Sigmoid colon (tissue), 6 donors: ENCODE measurements at regions not wholly inside any gene's neighbourhood (a gene's known extent, or its start where the extent isn't known, plus 50 kb on each side); places are given as distances from the start of the nearest gene placed in this dataset.

Experiments
- DNase-seq: peaks from one replicate; pipeline ENCODE4 v3.0.0-alpha.2; 2019
- H3K27ac ChIP-seq, 4 donors: fragments of 200-600 bp; sonication (generic); one replicate each; pipeline ENCODE4 v1.5.1; 2016 to 2019; ENCODE audit warnings: mild to moderate bottlenecking in 1 of 4
- H3K27me3 ChIP-seq, 3 donors: fragments of 200-600 bp; sonication (generic); one replicate each; pipeline ENCODE4 v1.5.1; 2019; ENCODE audit warnings: mild to moderate bottlenecking in 1 of 3
- H3K36me3 ChIP-seq, 4 donors: fragments of 200-600 bp; sonication (generic); one replicate each; pipeline ENCODE4 v1.5.1; 2016 to 2019
- H3K4me1 ChIP-seq, 4 donors: fragments of 200-600 bp; sonication (generic); one replicate each; pipeline ENCODE4 v1.5.1; 2017 to 2019
- H3K4me3 ChIP-seq, 4 donors: fragments of 200-600 bp; sonication (generic); one replicate each; pipeline ENCODE4 v1.5.1; 2017 to 2019; ENCODE audit warnings: mild to moderate bottlenecking in 2 of 4, moderate library complexity in 1 of 4
- H3K9me3 ChIP-seq, 4 donors: fragments of 200-600 bp in 3 of 4; sonication (generic) in 3 of 4; one replicate each; pipeline versions ENCODE4 v1.5.1 to v1.6.1; 2013 to 2019
- CTCF ChIP-seq, 4 experiments: fragments of 450-650 bp in 3 of 4; fragments of 200-600 bp in 1 of 4; IDR thresholded peaks; one replicate each; pipeline ENCODE4 v1.5.1; 2016 to 2019; ENCODE audit warnings: antibody characterized with exemption in 4 of 4, mild to moderate bottlenecking in 3 of 4, moderate library complexity in 2 of 4
- EP300 ChIP-seq, 4 donors: sonication (generic); formaldehyde crosslinking; IDR thresholded peaks; one replicate each; pipeline ENCODE4 v1.6.1; 2017; ENCODE audit warnings: antibody characterized with exemption in 4 of 4
- POLR2A ChIP-seq, 2 donors: fragments of 450-650 bp; IDR thresholded peaks; one replicate each; pipeline ENCODE4 v1.6.1; 2016; ENCODE audit warnings: antibody characterized with exemption in 2 of 2, mild to moderate bottlenecking in 2 of 2, moderate library complexity in 2 of 2
- POLR2AphosphoS5 ChIP-seq, 4 donors: sonication (generic); formaldehyde crosslinking; IDR thresholded peaks; one replicate each; pipeline ENCODE4 v1.6.1; 2017; ENCODE audit warnings: antibody characterized with exemption in 4 of 4
- WGBS, 2 donors: extraction: QIAGEN DNeasy Blood & Tissue Kit; methylation state at CpG; one replicate each; pipeline ENCODE4 v1.1.7; 2013; 5-methylcytosine and 5-hydroxymethylcytosine counted together
- intact Hi-C: fragments of 100-400 bp; cut with DNase I; formaldehyde crosslinking; loops from one replicate; pipeline ENCODE4 v1.15.1; 2023
- donor health status: healthy with polysubstance abuse.
- donor health status: healthy.

GRCh38 chr10:131841661-131842139 lies 59.1 kb upstream of the PPP2R2D start:
- Histone ChIP-seq H3K9me3 (no peaks in the 10 kb centered on the region), H3K27ac (no peak overlapping the region), H3K4me3 (no peak overlapping the region), H3K36me3 (no peaks in the 10 kb centered on the region), H3K4me1 (no peaks in the 10 kb centered on the region), H3K27me3 (no peaks in the 10 kb centered on the region)
- DNase-seq = peak; percentile 54
- intact Hi-C loops = no loop called here
- WGBS, 2 donors = 75 to 84% methylated on average over 19 of the region's 19 CpGs
- TF ChIP-seq EP300 (IDR thresholded peaks at IDR 0.05) (no peak), POLR2A (IDR thresholded peaks at IDR 0.05) (no peak), POLR2AphosphoS5 (IDR thresholded peaks at IDR 0.05) (no peak), CTCF (IDR thresholded peaks at IDR 0.05) (no peak)

GRCh38 chr10:131842351-131843088 lies 58.3 kb upstream of the PPP2R2D start:
- Histone ChIP-seq H3K4me1 (no peaks in the 10 kb centered on the region), H3K9me3 (no peaks in the 10 kb centered on the region), H3K27ac (no peak overlapping the region), H3K36me3 (no peaks in the 10 kb centered on the region), H3K27me3 (no peaks in the 10 kb centered on the region), H3K4me3 (no peak overlapping the region)
- peak; percentile 37 for DNase-seq
- intact Hi-C loops = no loop called here
- TF ChIP-seq POLR2A (IDR thresholded peaks at IDR 0.05) (no peak), POLR2AphosphoS5 (IDR thresholded peaks at IDR 0.05) (no peak), CTCF (IDR thresholded peaks at IDR 0.05) (no peak), EP300 (IDR thresholded peaks at IDR 0.05) (no peak)
- WGBS, 2 donors = 56 to 85% methylated on average over 14 of the region's 14 CpGs

- no peak overlapping the region for H3K27ac ChIP-seq
- no peaks in the 10 kb centered on the region for H3K27me3 ChIP-seq
- intact Hi-C loops = no loop called here
- H3K9me3 ChIP-seq = no peaks in the 10 kb centered on the region
- H3K4me1 ChIP-seq = no peaks in the 10 kb centered on the region
- WGBS, 2 donors = 88 to 93% methylated on average over 8 of the region's 8 CpGs
- no peaks in the 10 kb centered on the region for H3K36me3 ChIP-seq
- no peak for TF ChIP-seq POLR2AphosphoS5 (IDR thresholded peaks at IDR 0.05)
- TF ChIP-seq EP300 (IDR thresholded peaks at IDR 0.05) = no peak
- no peak for TF ChIP-seq CTCF (IDR thresholded peaks at IDR 0.05)
- H3K4me3 ChIP-seq = no peak overlapping the region
- peak; percentile 27 for DNase-seq
Observed at GRCh38 chr10:131843089-131843595, 57.7 kb upstream of the PPP2R2D start.

- H3K4me3 ChIP-seq = no peak overlapping the region
- DNase-seq = no peak
- H3K9me3 ChIP-seq = no peaks in the 10 kb centered on the region
- no peaks in the 10 kb centered on the region for H3K27me3 ChIP-seq
- no peak overlapping the region for H3K27ac ChIP-seq
- intact Hi-C loops = no loop called here
- TF ChIP-seq POLR2AphosphoS5 (IDR thresholded peaks at IDR 0.05) (no peak), EP300 (IDR thresholded peaks at IDR 0.05) (no peak), POLR2A (IDR thresholded peaks at IDR 0.05) (no peak), CTCF (IDR thresholded peaks at IDR 0.05) (no peak)
- no peaks in the 10 kb centered on the region for H3K4me1 ChIP-seq
- H3K36me3 ChIP-seq = no peaks in the 10 kb centered on the region
- WGBS, 2 donors = 93 to 95% methylated on average over 16 of the region's 16 CpGs
Observed at GRCh38 chr10:131843881-131844284, 56.9 kb upstream of the PPP2R2D start.
